ENCODE measurements at regions not wholly inside any gene's neighbourhood (a gene's known extent, or its start where the extent isn't known, plus 50 kb on each side); places are given as distances from the start of the nearest gene placed in this dataset.

GRCh38 chr6:164533045-164533362 is 776.4 kb downstream of the C6orf118 start:
- Mint-ChIP-seq H3K4me1 (no peaks in the 10 kb centered on the region), H3K27me3 (no peaks in the 10 kb centered on the region), H3K27ac (no peak overlapping the region), H3K36me3 (ENCODE audit: low read depth) (no peaks in the 10 kb centered on the region), H3K9me3 (peaks cover 4% of the 10 kb centered on the region), H3K4me3 (no peak overlapping the region)
- no peak for ATAC-seq (replicated peaks)

GRCh38 chr6:164532198-164533044 is 777.0 kb downstream of the C6orf118 start:
- no peaks in the 10 kb centered on the region for H3K4me1 Mint-ChIP-seq
- H3K9me3 Mint-ChIP-seq: peaks cover 4% of the 10 kb centered on the region
- no peak overlapping the region for H3K4me3 Mint-ChIP-seq
- H3K36me3 Mint-ChIP-seq (ENCODE audit: low read depth): no peaks in the 10 kb centered on the region
- H3K27ac Mint-ChIP-seq: no peak overlapping the region
- no peak for ATAC-seq (replicated peaks)
- H3K27me3 Mint-ChIP-seq: no peaks in the 10 kb centered on the region

- peaks cover 3% of the 10 kb centered on the region for H3K9me3 Mint-ChIP-seq
- H3K4me1 Mint-ChIP-seq: no peaks in the 10 kb centered on the region
- no peaks in the 10 kb centered on the region for H3K27me3 Mint-ChIP-seq
- no peak overlapping the region for H3K4me3 Mint-ChIP-seq
- H3K27ac Mint-ChIP-seq: no peak overlapping the region
- ATAC-seq (replicated peaks): no peak
- H3K36me3 Mint-ChIP-seq (ENCODE audit: low read depth): no peaks in the 10 kb centered on the region
Observed at GRCh38 chr6:164531736-164532135, 777.7 kb downstream of the C6orf118 start.

GRCh38 chr6:164528539-164528938 is 780.9 kb downstream of the C6orf118 start:
- Mint-ChIP-seq H3K27ac (no peak overlapping the region), H3K36me3 (ENCODE audit: low read depth) (no peaks in the 10 kb centered on the region), H3K4me3 (no peak overlapping the region), H3K4me1 (no peaks in the 10 kb centered on the region), H3K9me3 (peaks cover 5% of the 10 kb centered on the region), H3K27me3 (no peaks in the 10 kb centered on the region)
- ATAC-seq (replicated peaks): no peak

GRCh38 chr6:164523087-164523654 is 786.2 kb downstream of the C6orf118 start:
- no peaks in the 10 kb centered on the region for H3K27me3 Mint-ChIP-seq
- H3K9me3 Mint-ChIP-seq: peaks cover 12% of the 10 kb centered on the region
- no peak overlapping the region for H3K27ac Mint-ChIP-seq
- no peak for ATAC-seq (replicated peaks)
- no peaks in the 10 kb centered on the region for H3K36me3 Mint-ChIP-seq (ENCODE audit: low read depth)
- H3K4me1 Mint-ChIP-seq: no peaks in the 10 kb centered on the region
- H3K4me3 Mint-ChIP-seq: no peak overlapping the region

- H3K36me3 Mint-ChIP-seq (ENCODE audit: low read depth): no peaks in the 10 kb centered on the region
- H3K9me3 Mint-ChIP-seq: peaks cover 12% of the 10 kb centered on the region
- no peak overlapping the region for H3K4me3 Mint-ChIP-seq
- no peaks in the 10 kb centered on the region for H3K4me1 Mint-ChIP-seq
- no peak for ATAC-seq (replicated peaks)
- no peak overlapping the region for H3K27ac Mint-ChIP-seq
- no peaks in the 10 kb centered on the region for H3K27me3 Mint-ChIP-seq
Observed at GRCh38 chr6:164520916-164521315, 788.5 kb downstream of the C6orf118 start.

- no peaks in the 10 kb centered on the region for H3K36me3 Mint-ChIP-seq (ENCODE audit: low read depth)
Observed at GRCh38 chr6:164507206-164507940, 802.0 kb downstream of the C6orf118 start.

GRCh38 chr6:164505425-164505824 is 804.0 kb downstream of the C6orf118 start:
- Mint-ChIP-seq H3K36me3 (ENCODE audit: low read depth) (no peaks in the 10 kb centered on the region), H3K4me3 (no peak overlapping the region), H3K27me3 (no peaks in the 10 kb centered on the region), H3K4me1 (no peaks in the 10 kb centered on the region), H3K9me3 (peaks cover 8% of the 10 kb centered on the region), H3K27ac (no peak overlapping the region)
- ATAC-seq (replicated peaks): no peak

More at GRCh38 chr6:164507206-164507940, 802.0 kb downstream of the C6orf118 start:
- Mint-ChIP-seq H3K27me3 (no peaks in the 10 kb centered on the region), H3K27ac (no peak overlapping the region), H3K4me1 (no peaks in the 10 kb centered on the region), H3K4me3 (no peak overlapping the region), H3K9me3 (peaks cover 8% of the 10 kb centered on the region)
- ATAC-seq (replicated peaks): no peak

GRCh38 chr6:164502833-164503232 is 806.6 kb downstream of the C6orf118 start:
- Mint-ChIP-seq H3K36me3 (ENCODE audit: low read depth) (no peaks in the 10 kb centered on the region), H3K27me3 (no peaks in the 10 kb centered on the region), H3K9me3 (peaks cover 8% of the 10 kb centered on the region), H3K27ac (no peak overlapping the region), H3K4me1 (no peaks in the 10 kb centered on the region), H3K4me3 (no peak overlapping the region)
- ATAC-seq (replicated peaks): no peak

GRCh38 chr6:164495882-164496495 is 813.4 kb downstream of the C6orf118 start:
- no peak overlapping the region for H3K4me3 Mint-ChIP-seq
- H3K27me3 Mint-ChIP-seq: no peaks in the 10 kb centered on the region
- no peak overlapping the region for H3K27ac Mint-ChIP-seq
- no peak for ATAC-seq (replicated peaks)
- peaks cover 3% of the 10 kb centered on the region for H3K9me3 Mint-ChIP-seq
- H3K36me3 Mint-ChIP-seq (ENCODE audit: low read depth): no peaks in the 10 kb centered on the region
- H3K4me1 Mint-ChIP-seq: no peaks in the 10 kb centered on the region

GRCh38 chr6:164478426-164478825 is 831.0 kb downstream of the C6orf118 start:
- Mint-ChIP-seq H3K36me3 (ENCODE audit: low read depth) (no peaks in the 10 kb centered on the region), H3K4me1 (no peaks in the 10 kb centered on the region), H3K9me3 (no peaks in the 10 kb centered on the region), H3K27ac (no peak overlapping the region), H3K4me3 (no peak overlapping the region), H3K27me3 (no peaks in the 10 kb centered on the region)
- no peak for ATAC-seq (replicated peaks)

GRCh38 chr6:164477790-164478189 is 831.6 kb downstream of the C6orf118 start:
- Mint-ChIP-seq H3K9me3 (no peaks in the 10 kb centered on the region), H3K36me3 (ENCODE audit: low read depth) (no peaks in the 10 kb centered on the region), H3K4me1 (no peaks in the 10 kb centered on the region), H3K27me3 (no peaks in the 10 kb centered on the region), H3K4me3 (no peak overlapping the region), H3K27ac (no peak overlapping the region)
- no peak for ATAC-seq (replicated peaks)

- ATAC-seq (replicated peaks): no peak
- Mint-ChIP-seq H3K27me3 (no peaks in the 10 kb centered on the region), H3K36me3 (ENCODE audit: low read depth) (no peaks in the 10 kb centered on the region), H3K4me3 (no peak overlapping the region), H3K9me3 (no peaks in the 10 kb centered on the region), H3K4me1 (no peaks in the 10 kb centered on the region), H3K27ac (no peak overlapping the region)
Observed at GRCh38 chr6:164477101-164477500, 832.3 kb downstream of the C6orf118 start.

- Mint-ChIP-seq H3K9me3 (no peaks in the 10 kb centered on the region), H3K4me1 (no peaks in the 10 kb centered on the region), H3K36me3 (ENCODE audit: low read depth) (no peaks in the 10 kb centered on the region), H3K27me3 (no peaks in the 10 kb centered on the region), H3K4me3 (no peak overlapping the region), H3K27ac (no peak overlapping the region)
- no peak for ATAC-seq (replicated peaks)
Observed at GRCh38 chr6:164469276-164469949, 840.0 kb downstream of the C6orf118 start.
